Suprapubic skin (tissue), 4 donors: ENCODE measurements at regions not wholly inside any gene's neighbourhood (a gene's known extent, or its start where the extent isn't known, plus 50 kb on each side); places are given as distances from the start of the nearest gene placed in this dataset.

Experiments used
- EP300 ChIP-seq: sonication (generic); formaldehyde crosslinking; IDR thresholded peaks from one replicate; pipeline ENCODE4 v1.6.1; 2017; ENCODE audit warnings: antibody characterized with exemption
- POLR2A ChIP-seq, 2 donors: fragments of 450-650 bp; IDR thresholded peaks; one replicate each; pipeline ENCODE4 v1.6.1; 2017; ENCODE audit warnings: antibody characterized with exemption in 2 of 2, mild to moderate bottlenecking in 2 of 2, moderate library complexity in 2 of 2
- POLR2AphosphoS5 ChIP-seq, 3 donors: sonication (generic); formaldehyde crosslinking; IDR thresholded peaks; one replicate each; pipeline ENCODE4 v1.6.1; 2017; ENCODE audit warnings: antibody characterized with exemption in 3 of 3
- TF ChIP-seq, protein P1 (sequence below), 2 donors: fragments of 200-600 bp in 1 of 2; fragments of 450-650 bp in 1 of 2; sonication (generic) in 1 of 2; IDR thresholded peaks; one replicate each; pipeline ENCODE4 v1.5.1; 2016 to 2019; ENCODE audit warnings: antibody characterized with exemption in 2 of 2, mild to moderate bottlenecking in 1 of 2, moderate library complexity in 1 of 2

GRCh38 chr3:67995206-67995605 is 340.8 kb upstream of the SUCLG2 start:
- TF ChIP-seq, protein P1, sequence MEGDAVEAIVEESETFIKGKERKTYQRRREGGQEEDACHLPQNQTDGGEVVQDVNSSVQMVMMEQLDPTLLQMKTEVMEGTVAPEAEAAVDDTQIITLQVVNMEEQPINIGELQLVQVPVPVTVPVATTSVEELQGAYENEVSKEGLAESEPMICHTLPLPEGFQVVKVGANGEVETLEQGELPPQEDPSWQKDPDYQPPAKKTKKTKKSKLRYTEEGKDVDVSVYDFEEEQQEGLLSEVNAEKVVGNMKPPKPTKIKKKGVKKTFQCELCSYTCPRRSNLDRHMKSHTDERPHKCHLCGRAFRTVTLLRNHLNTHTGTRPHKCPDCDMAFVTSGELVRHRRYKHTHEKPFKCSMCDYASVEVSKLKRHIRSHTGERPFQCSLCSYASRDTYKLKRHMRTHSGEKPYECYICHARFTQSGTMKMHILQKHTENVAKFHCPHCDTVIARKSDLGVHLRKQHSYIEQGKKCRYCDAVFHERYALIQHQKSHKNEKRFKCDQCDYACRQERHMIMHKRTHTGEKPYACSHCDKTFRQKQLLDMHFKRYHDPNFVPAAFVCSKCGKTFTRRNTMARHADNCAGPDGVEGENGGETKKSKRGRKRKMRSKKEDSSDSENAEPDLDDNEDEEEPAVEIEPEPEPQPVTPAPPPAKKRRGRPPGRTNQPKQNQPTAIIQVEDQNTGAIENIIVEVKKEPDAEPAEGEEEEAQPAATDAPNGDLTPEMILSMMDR (IDR thresholded peaks at IDR 0.05) = no peak
- TF ChIP-seq POLR2A (IDR thresholded peaks at IDR 0.05) = no peak
- TF ChIP-seq EP300 = no peak
- no peak for TF ChIP-seq POLR2AphosphoS5 (IDR thresholded peaks at IDR 0.05)
